Suprapubic skin (tissue), 4 donors: ENCODE measurements at regions not wholly inside any gene's neighbourhood (a gene's known extent, or its start where the extent isn't known, plus 50 kb on each side); places are given as distances from the start of the nearest gene placed in this dataset.

Experiments used
- DNase-seq, 2 donors: peaks; one replicate each; pipeline ENCODE4 v3.0.0-alpha.2; 2019; ENCODE audit warnings: low spot score in 2 of 2
- H3K27ac ChIP-seq: fragments of 200-600 bp; sonication (generic); one replicate; pipeline ENCODE4 v1.5.1; 2019
- H3K27me3 ChIP-seq: fragments of 200-600 bp; sonication (generic); one replicate; pipeline ENCODE4 v1.5.1; 2019
- H3K36me3 ChIP-seq: fragments of 200-600 bp; sonication (generic); one replicate; pipeline ENCODE4 v1.5.1; 2019
- H3K4me1 ChIP-seq: fragments of 200-600 bp; sonication (generic); one replicate; pipeline ENCODE4 v1.5.1; 2019
- H3K4me3 ChIP-seq: fragments of 200-600 bp; sonication (generic); one replicate; pipeline ENCODE4 v1.5.1; 2019; ENCODE audit warnings: mild to moderate bottlenecking
- H3K9me3 ChIP-seq: fragments of 200-600 bp; sonication (generic); one replicate; pipeline ENCODE4 v1.5.1; 2019
- CTCF ChIP-seq, 2 donors: fragments of 200-600 bp in 1 of 2; fragments of 450-650 bp in 1 of 2; sonication (generic) in 1 of 2; IDR thresholded peaks; one replicate each; pipeline ENCODE4 v1.5.1; 2016 to 2019; ENCODE audit warnings: antibody characterized with exemption in 2 of 2, mild to moderate bottlenecking in 1 of 2, moderate library complexity in 1 of 2
- EP300 ChIP-seq: sonication (generic); formaldehyde crosslinking; IDR thresholded peaks from one replicate; pipeline ENCODE4 v1.6.1; 2017; ENCODE audit warnings: antibody characterized with exemption
- POLR2A ChIP-seq, 2 donors: fragments of 450-650 bp; IDR thresholded peaks; one replicate each; pipeline ENCODE4 v1.6.1; 2017; ENCODE audit warnings: antibody characterized with exemption in 2 of 2, mild to moderate bottlenecking in 2 of 2, moderate library complexity in 2 of 2
- POLR2AphosphoS5 ChIP-seq, 3 donors: sonication (generic); formaldehyde crosslinking; IDR thresholded peaks; one replicate each; pipeline ENCODE4 v1.6.1; 2017; ENCODE audit warnings: antibody characterized with exemption in 3 of 3
- WGBS: methylation state at CpG from one replicate; pipeline ENCODE4 v1.1.5; 2018; 5-methylcytosine and 5-hydroxymethylcytosine counted together

- 88% methylated on average over 6 of the region's 6 CpGs for WGBS
- H3K36me3 ChIP-seq: no peaks in the 10 kb centered on the region
- peak overlapping the region; percentile 54 for H3K27ac ChIP-seq
- no peak for DNase-seq
- no peaks in the 10 kb centered on the region for H3K4me1 ChIP-seq
- H3K9me3 ChIP-seq: no peaks in the 10 kb centered on the region
- no peak for TF ChIP-seq EP300
- no peak for TF ChIP-seq POLR2A (IDR thresholded peaks at IDR 0.05)
- no peak for TF ChIP-seq CTCF (IDR thresholded peaks at IDR 0.05)
- no peak for TF ChIP-seq POLR2AphosphoS5 (IDR thresholded peaks at IDR 0.05)
- no peak overlapping the region for H3K4me3 ChIP-seq
- no peaks in the 10 kb centered on the region for H3K27me3 ChIP-seq
Observed at GRCh38 chrX:23504540-23504884, 162.8 kb upstream of the PRDX4 start.

DNA sequence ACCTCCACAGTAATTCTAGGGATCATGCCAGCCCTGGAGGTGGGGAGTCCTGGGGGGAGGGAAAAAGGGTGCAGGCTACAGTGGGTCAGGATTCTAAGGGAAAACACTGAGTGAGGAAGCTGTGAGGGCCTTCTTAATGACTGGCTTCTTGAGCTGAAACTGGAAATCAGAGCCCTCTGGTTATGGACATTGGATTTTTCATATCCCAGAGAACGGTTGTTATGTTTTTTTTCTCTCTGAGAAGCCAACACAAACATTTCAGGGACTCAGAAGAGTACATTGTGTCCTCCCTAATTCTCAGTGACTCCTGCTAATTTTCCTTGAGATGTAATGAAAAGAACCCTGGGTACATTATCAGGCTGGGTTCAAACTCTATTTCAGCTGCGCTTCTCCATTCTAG lies 162.4 kb upstream of the PRDX4 start:
- no peaks in the 10 kb centered on the region for H3K27me3 ChIP-seq
- H3K4me1 ChIP-seq: no peaks in the 10 kb centered on the region
- H3K36me3 ChIP-seq: no peaks in the 10 kb centered on the region
- DNase-seq: no peak
- no peaks in the 10 kb centered on the region for H3K9me3 ChIP-seq
- H3K27ac ChIP-seq: peak overlapping the region; percentile 54
- TF ChIP-seq EP300: no peak
- no peak for TF ChIP-seq POLR2AphosphoS5 (IDR thresholded peaks at IDR 0.05)
- no peak for TF ChIP-seq CTCF (IDR thresholded peaks at IDR 0.05)
- no peak for TF ChIP-seq POLR2A (IDR thresholded peaks at IDR 0.05)
- H3K4me3 ChIP-seq: no peak overlapping the region
- WGBS: 76% methylated on average over 2 of the region's 2 CpGs

- Histone ChIP-seq H3K4me3 (no peak overlapping the region), H3K4me1 (no peaks in the 10 kb centered on the region), H3K9me3 (no peaks in the 10 kb centered on the region), H3K27ac (peak overlapping the region; percentile 54), H3K36me3 (no peaks in the 10 kb centered on the region), H3K27me3 (no peaks in the 10 kb centered on the region)
- WGBS: 64% methylated on average over 6 of the region's 6 CpGs
- no peak for DNase-seq
- TF ChIP-seq POLR2AphosphoS5 (IDR thresholded peaks at IDR 0.05) (no peak), POLR2A (IDR thresholded peaks at IDR 0.05) (no peak), CTCF (IDR thresholded peaks at IDR 0.05) (no peak), EP300 (no peak)
Observed at GRCh38 chrX:23505531-23506303, 161.6 kb upstream of the PRDX4 start.

- no peaks in the 10 kb centered on the region for H3K36me3 ChIP-seq
- no peak overlapping the region for H3K27ac ChIP-seq
- WGBS: 40% methylated on average over 1 of the region's 1 CpG
- H3K4me3 ChIP-seq: no peak overlapping the region
- TF ChIP-seq EP300: no peak
- TF ChIP-seq POLR2A (IDR thresholded peaks at IDR 0.05): no peak
- TF ChIP-seq POLR2AphosphoS5 (IDR thresholded peaks at IDR 0.05): no peak
- TF ChIP-seq CTCF (IDR thresholded peaks at IDR 0.05): no peak
- no peaks in the 10 kb centered on the region for H3K4me1 ChIP-seq
- no peak for DNase-seq
- H3K9me3 ChIP-seq: no peaks in the 10 kb centered on the region
- H3K27me3 ChIP-seq: no peaks in the 10 kb centered on the region
Observed at GRCh38 chrX:23509256-23509655, 158.0 kb upstream of the PRDX4 start.

DNA sequence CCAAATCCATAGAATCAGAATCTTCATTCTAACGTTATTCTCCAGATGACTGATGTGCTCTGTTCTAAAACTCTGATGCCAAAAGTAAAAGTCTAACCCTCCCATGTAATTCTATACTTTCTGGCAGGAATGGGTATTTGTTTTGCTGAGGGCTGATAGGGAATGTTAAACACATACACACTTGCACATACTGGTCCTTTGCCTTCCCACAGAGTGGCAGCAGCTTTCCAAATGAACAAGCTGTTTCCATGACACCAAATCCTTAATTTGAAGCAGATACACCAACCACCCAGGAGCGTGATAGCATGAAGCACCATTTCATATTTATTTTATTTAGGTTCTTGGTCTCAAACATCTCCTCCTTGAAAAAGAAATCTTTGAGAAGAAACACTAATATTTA lies 155.5 kb upstream of the PRDX4 start:
- WGBS: 38% methylated on average over 2 of the region's 2 CpGs
- TF ChIP-seq POLR2AphosphoS5 (IDR thresholded peaks at IDR 0.05): no peak
- TF ChIP-seq EP300: no peak
- no peak for TF ChIP-seq POLR2A (IDR thresholded peaks at IDR 0.05)
- no peak for TF ChIP-seq CTCF (IDR thresholded peaks at IDR 0.05)
- Histone ChIP-seq H3K4me3 (no peak overlapping the region), H3K27me3 (no peaks in the 10 kb centered on the region), H3K9me3 (no peaks in the 10 kb centered on the region), H3K36me3 (no peaks in the 10 kb centered on the region), H3K27ac (no peak overlapping the region), H3K4me1 (no peaks in the 10 kb centered on the region)
- no peak for DNase-seq
